K562 (cell line): ENCODE measurements at regions not wholly inside any gene's neighbourhood (a gene's known extent, or its start where the extent isn't known, plus 50 kb on each side); places are given as distances from the start of the nearest gene placed in this dataset.
A peak's percentile ranks its signal among the peaks of the same experiment; 100 is the strongest.

Experiments used
- ATAC-seq: fragments of 200-7000 bp; cut with Tn5 transposase; 3 replicates; pipeline ENCODE4 v1.9.1; 2020; ENCODE audit warnings: moderate library complexity
- BruUV-seq: library from RNA; stranded (reverse); fragments of 400-500 nt; replicated peaks from 2 replicates; lab custom pipeline; 2021; lab: Mats Ljungman, UMichigan
- CTCF ChIA-PET: fragments of 300-600 bp; formaldehyde crosslinking; extraction: SDS; loops from one replicate; lab custom pipeline; 2021; ENCODE audit warnings: low intra/inter-chr PET ratio; lab: Yijun Ruan, JAX
- POLR2A ChIA-PET: fragments of 300-600, 350-650 bp; sonication (Branson Sonifier 250); formaldehyde crosslinking; extraction: SDS; loops from one replicate; lab custom pipeline; 2021; ENCODE audit warnings: antibody characterized with exemption, inconsistent platforms; lab: Yijun Ruan, JAX
- DNase-seq, 4 experiments: peaks; one replicate each; pipeline versions ENCODE4 v3.0.0 to v3.0.0-alpha.2; 2011 to 2018; ENCODE audit warnings: low spot score in 3 of 4, mixed read lengths in 3 of 4; ENCODE audit errors: extremely low read depth in 1 of 4
- FAIRE-seq: peaks from 2 replicates; lab custom pipeline; 2011; peaks lifted over from hg19 to GRCh38; lab: Jason Lieb, UNC
- H2AFZ ChIP-seq: 2 replicates; pipeline ENCODE4 v1.6.0; 2011; ENCODE audit warnings: low read depth, low read length, control low read depth, inconsistent platforms
- H3K27ac ChIP-seq: fragments of 200-600 bp; 3 replicates; pipeline ENCODE4 v1.8.0; 2011; ENCODE audit warnings: low read depth, mild to moderate bottlenecking, control low read depth, inconsistent platforms, low read length, moderate library complexity, mixed read lengths; ENCODE audit errors: extremely low read depth
- H3K27me3 ChIP-seq, 2 experiments: fragments of 300-600 bp in 1 of 2; 2 replicates in 1 of 2; 3 replicates in 1 of 2; pipeline versions ENCODE4 v1.6.0 to v1.8.0; 2011; ENCODE audit warnings: inconsistent platforms in 2 of 2, low read length in 2 of 2, mild to moderate bottlenecking in 1 of 2, mixed read lengths in 1 of 2, moderate library complexity in 1 of 2; ENCODE audit not compliant: control insufficient read depth in 2 of 2, insufficient read depth in 2 of 2
- H3K36me3 ChIP-seq: fragments of 300-600 bp; 3 replicates; pipeline ENCODE4 v1.8.0; 2011; ENCODE audit warnings: mild to moderate bottlenecking, low read length, inconsistent platforms; ENCODE audit not compliant: control insufficient read depth, insufficient read depth
- H3K4me1 ChIP-seq, 2 experiments: fragments of 200-600 bp in 1 of 2; replicated peaks in 1 of 2; 2 replicates in 1 of 2; 3 replicates in 1 of 2; pipeline versions ENCODE4 v1.5.1 to v1.8.0; 2011; ENCODE audit warnings: inconsistent platforms in 2 of 2, low read length in 2 of 2, mild to moderate bottlenecking in 1 of 2, mixed read lengths in 1 of 2, moderate library complexity in 1 of 2; ENCODE audit not compliant: control insufficient read depth in 2 of 2, insufficient read depth in 2 of 2
- H3K4me2 ChIP-seq: 2 replicates; pipeline ENCODE4 v1.6.1; 2011; ENCODE audit warnings: low read length, control low read depth, inconsistent platforms, mixed read lengths; ENCODE audit not compliant: insufficient read depth
- H3K4me3 ChIP-seq: fragments of 200-600 bp; sonication (generic), shearing (Covaris generic); 2 replicates; pipeline ENCODE4 v1.5.1; 2016; ENCODE audit warnings: control low read depth, inconsistent platforms
- H3K79me2 ChIP-seq: fragments of 200-600 bp; 3 replicates; pipeline ENCODE4 v1.8.0; 2011; ENCODE audit warnings: low read length, inconsistent platforms; ENCODE audit not compliant: control insufficient read depth, insufficient read depth
- H3K9ac ChIP-seq, 2 experiments: 2 replicates each; pipeline versions ENCODE4 v1.6.0 to v1.6.1; 2011; ENCODE audit warnings: low read depth in 2 of 2, low read length in 2 of 2, control low read depth in 1 of 2, inconsistent platforms in 1 of 2, mild to moderate bottlenecking in 1 of 2, mixed read lengths in 1 of 2; ENCODE audit not compliant: insufficient read depth in 1 of 2
- H3K9me1 ChIP-seq: one replicate; pipeline ENCODE4 v1.6.0; 2011; ENCODE audit warnings: inconsistent platforms, mild to moderate bottlenecking, low read length, moderate library complexity; ENCODE audit not compliant: control insufficient read depth, insufficient read depth
- H3K9me3 ChIP-seq: replicated peaks from 2 replicates; pipeline ENCODE4 v1.5.1; 2011; ENCODE audit warnings: low read depth, low read length, inconsistent platforms; ENCODE audit not compliant: control insufficient read depth, insufficient read depth
- H4K20me1 ChIP-seq: replicated peaks from 2 replicates; pipeline ENCODE4 v1.6.1; 2011; ENCODE audit warnings: low read length, inconsistent platforms, mixed read lengths; ENCODE audit not compliant: control insufficient read depth, insufficient read depth
- ILF3 ChIP-seq: fragments of 450-650 bp; IDR thresholded peaks from 2 replicates; pipeline ENCODE4 v1.6.1; 2018; ENCODE audit warnings: antibody characterized with exemption, mild to moderate bottlenecking, moderate library complexity, borderline replicate concordance
- MYBL2 ChIP-seq, 2 experiments: fragments of 450-650 bp in 1 of 2; sonication (generic) in 1 of 2; formaldehyde crosslinking in 1 of 2; IDR thresholded peaks; 2 replicates each; pipeline versions ENCODE4 v1.6.1 to v1.8.1; 2017 to 2022; ENCODE audit warnings: borderline replicate concordance in 1 of 2, inconsistent platforms in 1 of 2, low read depth in 1 of 2, mild to moderate bottlenecking in 1 of 2, missing genetic modification reagents in 1 of 2, moderate library complexity in 1 of 2
- NKRF ChIP-seq: fragments of 450-650 bp; IDR thresholded peaks from 2 replicates; pipeline ENCODE4 v1.6.1; 2016; ENCODE audit warnings: borderline replicate concordance
- PBX2 ChIP-seq, 2 experiments: IDR thresholded peaks in 1 of 2; conservative IDR thresholded peaks in 1 of 2; 2 replicates each; pipeline ENCODE4 v1.6.1; 2016; ENCODE audit warnings: low read depth in 2 of 2, mild to moderate bottlenecking in 1 of 2, missing compliant biosample characterization in 1 of 2, missing genetic modification characterization in 1 of 2, moderate library complexity in 1 of 2
- PHF8 ChIP-seq: fragments of 200-600 bp; sonication (generic); IDR thresholded peaks from 2 replicates; pipeline ENCODE4 v1.6.1; 2012; ENCODE audit warnings: mixed run types, mild to moderate bottlenecking, inconsistent platforms, low read length, moderate library complexity, borderline replicate concordance
- TSC22D4 ChIP-seq: fragments of 450-650 bp; IDR thresholded peaks from 2 replicates; pipeline ENCODE4 v1.6.1; 2016; ENCODE audit warnings: missing genetic modification characterization, missing biosample characterization, control low read depth
- USF2 ChIP-seq: sonication (generic); formaldehyde crosslinking; IDR thresholded peaks from 2 replicates; pipeline ENCODE4 v1.5.0; 2020; ENCODE audit warnings: missing genetic modification reagents
- WGBS: fragments of 100-300 bp; shearing (Covaris generic); methylation state at CpG from one replicate; pipeline ENCODE4 v1.1.6; 2016; ENCODE audit warnings: low coverage, mixed read lengths; ENCODE audit not compliant: insufficient coverage; ENCODE audit errors: missing lambda C conversion rate; 5-methylcytosine and 5-hydroxymethylcytosine counted together
- in situ Hi-C: fragments of 300-500 bp; cut with MboI; formaldehyde crosslinking; loops from 4 replicates; pipeline ENCODE4 v1.15.0; 2018; ENCODE audit warnings: inconsistent platforms, mixed read lengths
- intact Hi-C: fragments of 100-400 bp; cut with micrococcal nuclease; formaldehyde crosslinking; loops from 2 replicates; pipeline ENCODE4 v1.14.2; 2022

GRCh38 chr18:34647251-34647650, 62.8 kb upstream of the DTNA start:
- H3K79me2 ChIP-seq: no peaks in the 10 kb centered on the region
- no peak overlapping the region for H2AFZ ChIP-seq
- no peak overlapping the region for H3K27ac ChIP-seq
- peak in 2 of 4 experiments; percentile 2 to 11 for DNase-seq
- H3K27me3 ChIP-seq: no peaks in the 10 kb centered on the region
- FAIRE-seq: no peak
- no peak overlapping the region for H3K4me2 ChIP-seq
- TF ChIP-seq ILF3 (no peak), USF2 (CRISPR knock-in tag) (peak; percentile 31; the same call in 1 of the 2 replicates)
- in situ Hi-C loops: no loop called here
- no peaks in the 10 kb centered on the region for H3K4me1 ChIP-seq
- no peak overlapping the region for H3K4me3 ChIP-seq
- no peaks in the 10 kb centered on the region for H3K36me3 ChIP-seq
- H4K20me1 ChIP-seq: no peaks in the 10 kb centered on the region
- H3K9ac ChIP-seq: no peak overlapping the region
- ChIA-PET POLR2A (no interaction called here), CTCF (no interaction called here)
- intact Hi-C loops: no loop called here
- no peak for ATAC-seq
- no peaks in the 10 kb centered on the region for H3K9me1 ChIP-seq
- 1% methylated on average over 4 of the region's 4 CpGs for WGBS
- no TSS peak for BruUV-seq
- H3K9me3 ChIP-seq: no peaks in the 10 kb centered on the region; the same call in 1 of the 2 replicates

- H3K27ac ChIP-seq: no peak overlapping the region
- no peaks in the 10 kb centered on the region for H3K79me2 ChIP-seq
- no peaks in the 10 kb centered on the region for H3K27me3 ChIP-seq
- 4% methylated on average over 3 of the region's 3 CpGs for WGBS
- in situ Hi-C loops: no loop called here
- no peaks in the 10 kb centered on the region for H3K36me3 ChIP-seq
- no TSS peak for BruUV-seq
- no peaks in the 10 kb centered on the region for H3K9me1 ChIP-seq
- no peak overlapping the region for H3K4me3 ChIP-seq
- no peak overlapping the region for H2AFZ ChIP-seq
- H3K9ac ChIP-seq: no peak overlapping the region
- ATAC-seq (no peak), FAIRE-seq (no peak), DNase-seq (no peak)
- POLR2A ChIA-PET: no interaction called here
- H3K4me2 ChIP-seq: no peak overlapping the region
- H3K9me3 ChIP-seq: no peaks in the 10 kb centered on the region
- H4K20me1 ChIP-seq: no peaks in the 10 kb centered on the region
- intact Hi-C loops: no loop called here
- CTCF ChIA-PET: no interaction called here
- H3K4me1 ChIP-seq: no peaks in the 10 kb centered on the region
- TF ChIP-seq PHF8: no peak
- TF ChIP-seq MYBL2 (IDR thresholded peaks at IDR 0.05; ENCODE audit: low read depth): no peak
- no peak for TF ChIP-seq MYBL2 (CRISPR knock-in tag; IDR thresholded peaks at IDR 0.05; ENCODE audit: borderline replicate concordance)
- TF ChIP-seq TSC22D4 (tag): no peak
- no peak for TF ChIP-seq NKRF
- TF ChIP-seq PBX2 (CRISPR knock-in tag; IDR thresholded peaks at IDR 0.05; ENCODE audit: low read depth): no peak
- TF ChIP-seq PBX2 (tag; conservative IDR thresholded peaks at IDR 0.05; ENCODE audit: low read depth): no peak
Measured at GRCh38 chr18:34648269-34648985, 61.7 kb upstream of the DTNA start.
